ENCODE measurements at regions not wholly inside any gene's neighbourhood (a gene's known extent, or its start where the extent isn't known, plus 50 kb on each side); places are given as distances from the start of the nearest gene placed in this dataset.

- TF ChIP-seq CTCF (IDR thresholded peaks at IDR 0.05; ENCODE audit: low read depth, low read length, poor library complexity, severe bottlenecking) (no peak), EZH2phosphoT487 (IDR thresholded peaks at IDR 0.05; ENCODE audit: borderline replicate concordance, low read length) (no peak)
Measured at GRCh38 chr10:88028654-88029053, 165.2 kb downstream of the PTEN start.

All from DOHH2 (cell line).